NCI-H1694 (cell line): ENCODE measurements at regions not wholly inside any gene's neighbourhood (a gene's known extent, or its start where the extent isn't known, plus 50 kb on each side); places are given as distances from the start of the nearest gene placed in this dataset.
"Not testable (repeated sequence)": the region's sequence is repeated elsewhere in the genome, so short reads cannot be mapped to it uniquely, and the experiment has no call there.

Source experiments
- DNase-seq: peaks from one replicate; lab custom pipeline; 2025; lab: John Stamatoyannopoulos, UW

GRCh38 chr4:131750006-131750405, 1399.1 kb upstream of the PCDH10 start:
- not testable (repeated sequence) for DNase-seq

DNA sequence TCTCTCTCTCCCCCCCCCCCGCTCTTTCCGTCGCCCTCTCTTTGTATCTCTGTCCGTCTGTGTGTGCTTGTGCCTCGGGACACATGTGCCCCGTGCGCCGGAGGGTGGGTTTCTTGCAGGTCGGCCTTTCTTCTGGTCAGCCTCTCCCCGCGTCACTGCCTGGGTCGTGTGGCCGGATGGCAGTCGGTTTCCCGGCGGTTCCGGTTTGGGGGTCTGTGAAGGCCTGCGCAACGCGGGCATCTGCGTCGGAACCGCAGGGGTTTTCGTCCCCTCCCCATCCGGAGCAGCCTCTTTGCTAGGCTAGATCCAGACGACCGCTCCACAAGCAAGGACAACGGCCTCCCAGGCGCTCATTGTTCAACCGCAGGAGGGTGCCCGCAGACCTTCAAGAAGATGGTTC, 1398.6 kb upstream of the PCDH10 start:
- DNase-seq: not testable (repeated sequence)

DNA sequence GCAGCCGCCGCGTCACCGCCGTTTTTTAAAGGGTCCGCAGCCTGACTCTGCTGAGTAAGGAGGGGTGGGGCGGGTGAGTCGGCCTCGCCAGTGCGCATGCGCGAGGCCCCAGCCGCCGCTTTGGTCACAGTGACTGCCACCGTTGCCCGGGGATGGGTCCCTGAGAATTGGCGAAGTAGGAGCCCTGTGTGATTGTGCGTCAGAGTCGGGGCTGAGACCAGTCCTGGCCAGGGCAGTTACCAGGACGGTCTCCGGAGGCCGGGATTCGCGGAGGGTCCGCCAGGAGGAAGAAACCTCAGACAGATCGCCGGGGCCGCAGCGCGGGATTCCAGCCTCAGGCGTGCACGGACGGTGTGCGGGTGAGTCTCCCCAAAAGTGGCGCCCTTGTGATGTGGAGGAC, 1386.9 kb upstream of the PCDH10 start:
- DNase-seq: not testable (repeated sequence)

- DNase-seq: no peak
Observed at GRCh38 chr4:131764730-131765129, 1384.4 kb upstream of the PCDH10 start.

DNA sequence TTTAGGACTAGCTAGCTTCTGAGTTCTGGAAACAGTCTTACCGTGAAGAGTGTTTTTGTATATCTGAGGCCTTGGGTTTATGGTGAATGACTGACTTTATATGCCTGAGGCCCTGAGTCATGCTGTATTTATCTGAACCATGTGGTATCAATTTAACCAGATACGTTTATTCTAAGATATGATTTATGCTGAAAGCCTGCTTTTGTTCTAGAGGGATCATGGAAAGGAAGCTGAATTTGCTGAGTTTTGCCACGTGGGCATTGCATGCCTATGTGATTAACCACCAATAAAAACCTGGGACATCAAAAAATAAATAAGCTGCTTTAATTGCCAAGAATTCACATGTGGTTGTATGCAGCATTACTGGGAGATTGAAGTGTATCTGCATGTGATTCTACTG, 1374.7 kb upstream of the PCDH10 start:
- not testable (repeated sequence) for DNase-seq

- DNase-seq: not testable (repeated sequence)
Observed at GRCh38 chr4:131810565-131810964, 1338.5 kb upstream of the PCDH10 start.
